ENCODE measurements at regions not wholly inside any gene's neighbourhood (a gene's known extent, or its start where the extent isn't known, plus 50 kb on each side); places are given as distances from the start of the nearest gene placed in this dataset.
"Not testable (repeated sequence)": the region's sequence is repeated elsewhere in the genome, so short reads cannot be mapped to it uniquely, and the experiment has no call there.

DNA sequence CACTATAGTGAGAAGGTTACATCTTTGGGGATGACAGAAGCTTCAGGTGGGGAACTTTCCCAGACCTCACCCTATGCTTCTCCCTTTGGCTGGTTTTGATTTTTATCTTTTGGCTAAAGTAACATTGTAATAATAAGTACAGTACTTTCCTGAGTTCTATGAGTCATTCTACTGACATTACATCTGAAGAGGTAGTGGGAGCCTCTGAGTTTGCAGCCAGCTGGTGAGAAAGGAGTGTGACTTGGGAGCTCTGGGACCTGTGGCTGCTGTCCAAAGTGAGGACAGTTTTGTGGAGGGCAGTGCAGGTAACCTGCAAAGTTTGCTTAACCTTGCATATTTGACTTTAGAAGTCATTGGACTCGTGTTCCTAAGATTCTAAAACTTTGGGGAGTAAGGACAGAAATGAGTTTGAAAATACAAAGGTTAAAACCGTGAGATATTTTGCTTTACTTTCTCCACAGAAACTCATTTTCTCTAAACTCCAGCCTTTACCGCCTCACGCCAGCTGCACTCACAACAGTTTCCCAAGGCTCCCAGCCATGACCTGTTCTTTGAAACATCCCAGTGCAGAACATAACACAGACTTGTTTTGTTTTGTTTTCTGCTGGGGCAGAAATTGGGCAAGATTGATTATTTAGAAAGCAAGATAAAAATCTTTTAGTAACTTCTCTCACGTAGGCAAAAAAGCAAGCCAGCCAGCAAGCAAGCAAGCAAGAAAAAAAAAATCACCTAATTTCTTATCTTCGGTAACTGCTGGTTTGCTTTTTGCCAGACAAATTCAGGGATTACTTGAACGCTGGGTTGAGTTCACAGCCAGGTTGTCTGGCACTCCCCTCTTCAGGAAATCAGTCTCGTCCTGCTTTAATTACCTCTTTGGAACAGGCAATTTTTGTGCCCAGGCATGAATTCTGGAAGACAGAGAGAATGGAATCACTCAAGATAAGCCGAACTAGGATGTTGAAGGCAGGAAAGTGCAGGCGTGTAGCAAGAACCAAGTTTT, 478.3 kb upstream of the ISX start:
- no peak for DNase-seq (ENCODE audit: low read depth in 4 of 4, low spot score in 1 of 4)

DNA sequence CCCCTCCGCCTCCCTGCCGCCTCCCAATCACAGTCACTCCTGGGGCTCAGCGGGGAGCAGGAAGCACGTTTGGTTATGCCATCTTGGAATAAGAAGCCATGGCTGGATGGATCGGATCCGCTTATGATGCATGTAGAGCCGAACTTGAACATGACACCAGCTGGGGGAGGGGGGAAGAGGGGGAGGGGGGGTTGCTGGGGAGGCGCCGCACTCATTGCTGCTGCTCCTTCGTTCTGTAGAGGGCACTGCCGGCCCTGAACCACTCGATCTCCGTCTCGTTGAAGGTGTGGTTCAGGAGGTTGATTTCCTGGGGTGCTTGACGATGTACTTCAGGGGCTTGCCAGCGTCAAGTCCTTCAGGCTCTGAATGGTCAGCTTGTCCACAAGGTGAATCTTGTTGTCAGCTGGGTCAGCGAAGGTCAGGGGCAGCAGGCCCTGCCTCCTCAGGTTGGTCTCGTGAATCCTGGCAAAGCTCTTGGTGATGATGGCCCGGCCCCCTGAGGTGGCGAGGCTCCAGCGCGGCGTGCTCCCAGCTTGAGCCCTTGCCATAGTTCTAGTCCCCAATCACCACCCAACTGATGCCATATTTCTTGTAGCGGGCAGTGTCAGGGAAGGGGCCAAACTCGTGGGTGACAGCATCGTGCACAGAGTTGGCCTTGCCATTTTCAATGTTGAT, 476.9 kb upstream of the ISX start:
- no peak for DNase-seq (ENCODE audit: low read depth in 4 of 4, low spot score in 1 of 4)

DNA sequence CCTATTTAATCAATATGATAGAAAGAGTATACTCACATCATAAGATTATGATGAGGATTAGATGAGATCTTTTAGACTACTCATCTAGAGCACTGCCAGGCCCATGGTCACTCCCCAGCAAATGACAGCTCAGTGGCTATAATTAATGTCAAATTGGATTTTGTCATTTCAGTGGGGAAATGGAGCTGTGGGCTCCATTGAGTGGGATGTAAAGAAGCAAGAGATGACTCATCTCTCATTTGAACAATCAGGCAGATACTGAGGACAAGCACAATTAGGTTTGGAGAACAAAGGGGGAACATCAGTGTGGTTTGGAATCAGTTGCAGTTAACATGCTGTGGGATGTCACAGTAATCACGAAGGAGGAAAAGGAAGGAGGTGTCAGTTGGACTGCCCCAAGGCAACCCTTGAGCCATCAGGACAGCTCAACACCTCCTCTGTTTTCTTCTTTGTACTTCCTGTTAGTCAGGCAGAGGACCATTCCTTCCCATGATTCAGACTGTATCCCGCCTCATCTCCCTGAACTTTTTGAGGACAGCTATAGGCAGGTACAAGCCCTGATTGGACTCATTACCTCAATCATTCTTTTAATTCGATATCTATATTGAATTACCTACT, 473.7 kb upstream of the ISX start:
- DNase-seq (ENCODE audit: low read depth in 4 of 4, low spot score in 1 of 4) = no peak

DNA sequence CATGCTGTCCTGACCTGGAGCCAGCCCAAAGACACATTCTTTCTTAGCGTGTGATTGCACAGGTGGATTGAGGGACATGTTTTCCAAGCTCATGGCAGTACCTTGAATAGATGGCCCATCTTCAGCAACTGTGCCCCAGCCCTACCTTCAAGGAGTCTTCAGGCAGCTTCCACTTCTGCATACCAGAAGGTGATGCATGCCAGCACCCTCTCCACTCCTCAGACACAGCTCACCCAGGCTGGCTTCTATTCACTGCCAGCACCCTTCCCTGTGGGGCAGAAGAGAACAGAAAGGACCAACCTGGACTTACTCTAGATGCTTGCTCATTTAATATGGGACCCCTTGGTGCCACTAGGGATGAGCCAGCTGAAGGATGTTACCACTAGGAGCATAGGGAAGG, 466.4 kb upstream of the ISX start:
- DNase-seq (ENCODE audit: low read depth in 4 of 4, low spot score in 1 of 4) = no peak

DNA sequence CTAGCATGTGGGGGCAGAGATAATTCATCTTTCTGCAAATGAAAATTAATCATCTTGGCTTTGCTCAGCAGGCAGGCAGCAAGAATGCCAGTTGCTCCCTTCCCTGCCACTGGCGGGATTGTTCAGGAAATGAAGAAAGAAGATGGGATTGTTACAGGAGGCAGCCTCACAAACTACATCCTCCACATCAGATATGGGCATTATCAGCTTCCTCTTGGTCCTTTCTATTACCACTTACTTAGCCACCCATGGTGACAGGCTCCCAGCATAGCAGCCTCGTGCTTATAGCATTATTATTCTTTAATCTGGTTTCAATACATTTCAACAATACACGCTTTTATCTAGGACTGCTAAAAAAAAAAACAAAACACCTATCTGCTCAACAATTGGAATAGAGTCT, 461.6 kb upstream of the ISX start:
- DNase-seq (ENCODE audit: low read depth in 4 of 4, low spot score in 1 of 4) = no peak

DNA sequence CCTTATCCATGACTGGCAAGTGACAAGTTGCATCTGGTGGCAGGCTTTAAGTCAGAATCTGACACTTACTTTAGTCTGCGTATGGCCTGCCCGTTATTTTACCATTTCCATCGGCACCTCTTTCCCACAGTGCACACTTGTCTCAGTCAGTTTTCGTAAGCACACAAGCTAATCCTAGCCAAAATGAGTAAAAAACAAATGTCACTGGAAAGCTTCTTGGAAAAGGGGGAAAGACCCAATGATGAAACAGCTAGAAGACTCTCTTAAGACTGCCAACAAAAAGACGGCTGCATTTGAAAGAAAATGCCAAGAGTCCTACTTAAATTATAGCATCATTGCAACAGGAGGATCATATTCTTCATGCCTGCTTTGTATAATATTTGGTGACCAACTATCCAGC, 457.9 kb upstream of the ISX start:
- no peak for DNase-seq (ENCODE audit: low read depth in 4 of 4, low spot score in 1 of 4)

DNA sequence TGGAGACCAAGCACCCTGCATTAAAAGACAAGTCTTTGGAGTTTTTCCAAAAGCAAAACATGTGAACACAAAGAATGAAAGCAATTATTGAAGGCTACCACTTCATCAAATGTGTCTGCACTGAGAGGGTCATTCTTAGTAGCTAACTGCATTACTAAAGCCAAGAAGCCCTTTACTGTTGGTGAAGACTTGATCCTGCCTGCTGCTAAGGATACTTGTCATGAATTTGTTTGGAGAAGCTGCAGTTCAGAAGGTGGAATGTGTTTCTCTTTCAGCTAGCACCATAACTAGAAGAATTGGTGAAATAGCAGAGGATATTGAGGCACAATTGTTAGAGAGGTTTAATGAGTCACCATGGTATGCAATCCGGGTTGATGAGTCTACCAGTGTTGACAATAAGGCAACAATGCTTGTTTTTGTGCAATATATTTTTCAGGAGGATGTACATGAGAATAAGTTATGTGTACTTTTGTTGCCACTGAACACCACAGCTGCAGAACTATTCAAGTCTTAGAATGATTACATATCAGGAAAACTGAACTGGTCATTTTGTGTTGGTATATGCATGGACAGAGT, 457.3 kb upstream of the ISX start:
- no peak for DNase-seq (ENCODE audit: low read depth in 4 of 4, low spot score in 1 of 4)

DNA sequence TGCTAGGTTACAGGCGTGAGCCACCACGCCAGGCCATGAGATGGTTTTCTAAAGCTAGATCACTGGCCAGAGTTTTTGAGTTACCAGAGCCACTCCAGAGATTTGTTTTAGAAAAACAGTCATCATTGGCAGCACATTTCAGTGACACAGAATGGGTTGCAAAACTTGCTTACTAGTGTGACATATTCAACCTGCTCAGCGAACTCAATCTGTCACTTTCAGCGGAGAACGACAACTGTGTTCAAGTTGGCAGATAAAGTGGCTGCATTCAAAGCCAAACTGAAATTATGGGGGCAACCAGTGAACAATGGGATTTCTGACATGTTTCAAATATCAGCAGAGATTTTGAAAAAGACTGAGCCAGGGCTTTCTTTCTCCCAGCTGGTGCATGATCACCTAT, 456.3 kb upstream of the ISX start:
- no peak for DNase-seq (ENCODE audit: low read depth in 4 of 4, low spot score in 1 of 4)

DNA sequence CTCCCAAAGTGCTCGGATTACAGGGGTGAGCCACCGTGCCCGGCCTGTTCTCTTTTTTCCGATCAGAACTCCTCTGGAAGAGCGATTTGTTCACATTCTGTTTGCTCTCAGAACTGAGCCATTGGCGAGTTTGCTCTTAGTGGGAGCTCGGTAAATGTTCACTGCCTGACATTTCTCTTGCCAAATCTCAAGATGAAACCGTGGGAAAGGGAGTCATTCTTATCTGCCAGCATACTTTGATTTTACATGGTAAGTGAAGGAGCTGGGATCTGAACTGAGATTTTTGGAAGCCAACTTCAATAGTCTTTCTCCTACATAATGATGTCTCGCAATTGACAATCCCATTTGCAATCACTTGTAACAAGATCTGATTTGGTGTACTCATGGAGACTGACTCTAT, 445.8 kb upstream of the ISX start:
- no peak for DNase-seq (ENCODE audit: low read depth in 4 of 4, low spot score in 1 of 4)

DNA sequence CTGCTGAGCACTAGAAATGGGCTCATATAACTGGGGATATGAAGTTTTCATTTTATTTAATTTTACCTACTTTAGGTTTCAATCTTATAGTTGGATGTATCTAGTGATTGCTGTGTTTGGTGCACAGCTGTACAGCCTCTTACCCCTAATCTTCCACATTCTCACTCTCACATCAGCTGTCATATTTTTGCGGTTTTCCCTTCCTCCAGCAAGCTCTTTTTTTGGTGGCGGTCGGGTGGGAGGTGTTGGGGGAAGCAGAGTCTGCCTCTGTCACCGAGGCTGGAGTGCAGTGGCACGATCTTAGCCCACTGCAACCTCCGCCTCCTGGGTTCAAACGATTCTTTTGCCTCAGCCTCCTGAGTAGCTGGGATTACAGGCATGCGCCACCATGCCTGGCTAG, 445.1 kb upstream of the ISX start:
- no peak for DNase-seq (ENCODE audit: low read depth in 4 of 4, low spot score in 1 of 4)

DNA sequence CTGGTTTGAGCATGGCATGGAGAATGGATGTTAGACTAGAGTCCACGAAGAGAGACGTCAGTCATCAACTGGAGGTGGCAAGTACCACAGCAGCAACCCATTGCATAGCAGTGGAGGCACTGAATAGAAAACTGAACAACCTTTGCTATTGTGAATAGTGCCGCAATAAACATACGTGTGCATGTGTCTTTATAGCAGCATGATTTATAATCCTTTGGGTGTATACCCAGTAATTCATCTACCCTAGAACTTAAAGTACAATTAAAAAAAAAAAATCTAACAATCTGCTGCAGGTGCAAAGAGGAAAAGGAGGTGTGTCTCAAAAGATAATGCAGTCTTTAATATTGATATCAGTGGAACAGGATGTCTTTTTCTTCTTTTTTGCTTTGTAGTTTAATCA, 443.4 kb upstream of the ISX start:
- DNase-seq (ENCODE audit: low read depth in 4 of 4, low spot score in 1 of 4) = no peak

DNA sequence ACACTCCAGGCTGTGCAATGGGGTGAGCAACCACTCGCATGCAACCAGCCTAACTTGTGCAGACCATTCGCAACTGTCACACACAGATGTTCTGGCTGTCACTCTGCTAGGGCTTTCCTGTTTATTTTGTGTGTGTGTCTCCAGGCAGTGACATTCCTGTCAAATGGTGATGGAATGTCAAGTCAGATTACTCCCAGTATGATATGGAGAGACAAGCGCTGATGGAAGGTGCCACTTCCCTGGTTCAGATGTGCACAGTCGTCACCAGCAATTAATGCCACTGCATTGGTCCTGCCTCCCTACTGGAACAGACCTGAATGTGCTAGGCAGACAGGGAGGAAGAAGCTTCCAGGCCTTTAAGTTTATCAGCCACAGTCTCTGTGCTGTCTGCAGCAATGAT, 442.4 kb upstream of the ISX start:
- DNase-seq (ENCODE audit: low read depth in 4 of 4, low spot score in 1 of 4) = no peak

DNA sequence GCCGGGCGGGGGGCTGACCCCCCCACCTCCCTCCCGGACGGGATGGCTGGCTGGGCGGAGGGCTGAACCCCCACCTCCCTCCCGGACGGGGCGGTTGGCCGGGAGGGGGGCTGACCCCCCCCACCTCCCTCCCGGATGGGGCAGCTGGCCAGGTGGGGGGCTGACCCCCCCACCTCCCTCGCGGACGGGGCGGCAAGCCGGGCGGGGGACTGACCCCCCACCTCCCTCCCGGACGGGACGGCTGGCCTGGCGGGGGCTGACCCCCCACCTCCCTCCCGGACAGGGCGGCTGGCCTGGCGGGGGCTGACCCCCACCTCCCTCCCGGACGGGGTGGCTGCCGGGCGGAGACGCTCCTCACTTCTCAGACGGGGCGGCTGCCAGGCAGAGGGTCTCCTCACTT, 440.1 kb upstream of the ISX start:
- DNase-seq (ENCODE audit: low read depth in 4 of 4, low spot score in 1 of 4) = not testable (repeated sequence)

DNA sequence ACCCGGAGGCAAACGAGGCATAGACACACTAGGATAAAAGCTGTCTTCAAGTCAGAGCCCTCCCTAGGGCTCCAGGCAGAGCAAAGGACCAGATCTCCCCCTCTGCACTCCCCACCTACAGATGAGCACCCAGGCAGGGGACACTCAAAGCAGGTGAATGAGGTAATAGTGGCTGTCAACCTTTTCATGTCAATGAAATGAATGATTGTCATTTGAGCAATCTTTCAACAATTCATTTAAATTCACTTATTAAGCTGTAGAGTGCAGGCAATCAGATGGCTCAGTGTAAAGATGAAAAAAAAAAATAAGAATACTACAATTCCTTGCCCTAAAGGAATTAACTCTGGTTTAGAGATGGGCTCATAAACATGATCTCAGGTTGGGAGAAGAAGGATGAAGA, 427.8 kb upstream of the ISX start:
- no peak for DNase-seq (ENCODE audit: low read depth in 4 of 4, low spot score in 1 of 4)

DNA sequence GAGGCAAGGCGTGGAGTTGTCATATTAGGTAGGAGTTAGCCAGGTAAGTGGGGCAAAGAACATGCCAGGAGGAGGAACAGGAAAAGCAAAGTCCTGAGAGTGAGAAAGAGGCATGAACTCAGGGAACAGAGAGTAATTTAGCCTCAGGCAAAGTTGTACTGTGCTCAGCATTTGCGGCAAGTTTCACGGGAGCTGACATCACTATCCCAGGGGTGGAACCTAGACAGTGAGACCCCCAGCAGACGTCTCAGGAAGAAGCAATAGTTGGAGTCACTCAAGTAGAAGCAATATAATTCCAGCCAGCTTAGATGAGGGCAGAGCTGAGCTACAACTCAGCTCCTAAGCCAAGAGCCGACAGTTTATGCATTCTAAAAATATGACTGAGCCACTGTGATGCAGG, 426.0 kb upstream of the ISX start:
- DNase-seq (ENCODE audit: low read depth in 4 of 4, low spot score in 1 of 4) = no peak

DNA sequence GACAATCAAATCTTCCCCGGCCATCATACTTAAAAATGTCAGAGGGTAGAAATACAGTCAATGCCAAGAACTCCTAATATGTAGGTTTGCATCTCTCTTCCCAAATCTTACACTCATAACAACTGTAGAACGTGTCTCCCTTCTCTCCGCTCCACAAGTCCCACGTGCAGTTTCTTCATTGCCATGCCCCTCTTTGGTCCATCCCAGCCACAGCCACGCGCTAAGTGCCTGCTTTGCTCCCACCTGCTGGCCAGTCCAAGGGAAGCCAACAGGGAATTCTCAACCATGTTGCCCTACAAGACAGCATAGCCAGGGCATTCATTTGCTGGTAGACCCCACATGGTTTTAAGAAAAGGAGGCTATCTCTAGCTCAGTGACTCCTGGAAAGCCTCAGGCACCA, 420.6 kb upstream of the ISX start:
- no peak for DNase-seq (ENCODE audit: low read depth in 4 of 4, low spot score in 1 of 4)

DNA sequence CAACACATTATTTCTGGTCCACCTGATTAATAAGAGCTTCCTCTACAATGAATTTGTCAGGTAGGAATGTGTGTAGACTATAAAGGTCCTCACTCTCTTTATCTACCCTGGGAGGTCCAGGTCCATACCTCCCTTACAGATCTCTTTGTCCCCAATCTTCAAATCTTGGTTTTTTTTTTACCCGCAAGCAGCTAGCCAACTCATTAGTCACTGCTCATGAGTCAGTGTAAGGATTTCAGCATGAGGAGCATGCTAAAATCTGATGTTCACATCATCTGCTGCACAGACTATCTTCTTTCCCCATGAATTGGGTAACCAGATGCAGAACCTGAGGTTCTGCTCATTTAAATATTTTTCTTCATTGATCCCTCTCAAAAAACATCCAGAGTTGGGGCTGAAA, 397.0 kb upstream of the ISX start:
- no peak for DNase-seq (ENCODE audit: low read depth in 4 of 4, low spot score in 1 of 4)

DNA sequence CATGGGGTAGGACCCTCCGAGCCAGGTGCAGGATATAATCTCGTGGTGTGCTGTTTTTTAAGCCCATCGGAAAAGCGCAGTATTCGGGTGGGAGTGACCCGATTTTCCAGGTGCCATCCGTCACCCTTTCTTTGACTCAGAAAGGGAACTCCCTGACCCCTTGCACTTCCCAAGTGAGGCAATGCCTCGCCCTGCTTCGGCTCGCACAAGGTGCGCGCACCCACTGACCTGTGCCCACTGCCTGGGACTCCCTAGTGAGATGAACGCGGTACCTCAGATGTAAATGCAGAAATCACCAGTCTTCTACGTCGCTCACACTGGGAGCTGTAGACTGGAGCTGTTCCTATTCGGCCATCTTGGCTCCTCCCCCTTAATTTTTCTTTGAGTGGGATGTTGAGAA, 382.9 kb upstream of the ISX start:
- not testable (repeated sequence) for DNase-seq (ENCODE audit: low read depth in 4 of 4, low spot score in 1 of 4)

DNA sequence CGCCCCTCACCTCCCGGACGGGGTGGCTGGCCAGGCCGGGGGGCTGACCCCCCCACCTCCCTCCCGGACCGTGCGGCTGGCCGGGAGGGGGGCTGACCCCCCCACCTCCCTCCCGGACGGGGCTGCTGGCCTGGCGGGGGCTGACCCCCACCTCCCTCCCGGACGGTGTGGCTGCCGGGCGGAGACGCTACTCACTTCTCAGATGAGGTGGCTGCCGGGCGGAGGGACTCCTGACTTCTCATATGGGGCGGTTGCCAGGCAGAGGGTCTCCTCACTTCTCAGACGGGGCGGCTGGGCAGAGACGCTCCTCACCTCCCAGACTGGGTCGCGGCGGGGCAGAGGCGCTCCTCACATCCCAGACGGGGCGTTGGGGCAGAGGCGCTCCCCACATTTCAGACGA, 381.7 kb upstream of the ISX start:
- DNase-seq (ENCODE audit: low read depth in 4 of 4, low spot score in 1 of 4) = not testable (repeated sequence)

DNA sequence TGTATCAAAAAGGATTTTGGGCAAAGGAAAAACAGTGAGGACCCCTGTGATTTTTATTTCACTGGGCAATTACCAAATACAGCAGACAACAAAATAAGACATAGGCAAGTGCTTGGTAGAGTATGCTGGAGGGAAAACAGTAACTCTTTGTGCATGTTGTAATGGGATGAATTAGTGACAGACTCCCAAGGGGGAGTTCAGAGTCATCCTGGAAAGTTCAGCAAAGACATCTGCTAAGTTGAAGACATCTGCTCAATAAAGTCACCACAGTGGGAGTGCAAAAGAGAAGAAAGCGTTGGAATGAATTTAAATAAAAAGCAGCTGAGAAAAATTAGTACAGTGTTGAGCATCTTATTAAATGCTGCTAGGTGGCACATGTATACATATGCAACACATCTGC, 378.8 kb upstream of the ISX start:
- DNase-seq (ENCODE audit: low read depth in 4 of 4, low spot score in 1 of 4) = no peak

DNA sequence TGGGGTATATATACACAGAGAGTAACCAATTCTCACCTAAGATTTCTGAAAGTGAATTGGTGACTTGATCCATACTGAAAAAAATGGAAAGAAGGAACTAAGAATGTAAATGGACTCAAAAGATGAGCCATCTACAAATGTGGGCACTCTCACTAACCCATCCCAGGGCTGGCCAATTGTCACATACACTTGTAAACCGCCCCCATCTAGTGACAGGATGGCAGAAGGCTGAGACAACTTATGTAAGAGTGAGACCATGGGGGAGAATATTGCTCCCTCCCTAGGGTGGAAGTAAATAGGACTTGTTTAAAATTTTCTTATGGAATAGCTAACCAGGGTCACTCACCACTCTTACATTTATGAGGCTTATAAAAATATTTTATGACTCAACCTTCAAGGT, 377.1 kb upstream of the ISX start:
- no peak for DNase-seq (ENCODE audit: low read depth in 4 of 4, low spot score in 1 of 4)

DNA sequence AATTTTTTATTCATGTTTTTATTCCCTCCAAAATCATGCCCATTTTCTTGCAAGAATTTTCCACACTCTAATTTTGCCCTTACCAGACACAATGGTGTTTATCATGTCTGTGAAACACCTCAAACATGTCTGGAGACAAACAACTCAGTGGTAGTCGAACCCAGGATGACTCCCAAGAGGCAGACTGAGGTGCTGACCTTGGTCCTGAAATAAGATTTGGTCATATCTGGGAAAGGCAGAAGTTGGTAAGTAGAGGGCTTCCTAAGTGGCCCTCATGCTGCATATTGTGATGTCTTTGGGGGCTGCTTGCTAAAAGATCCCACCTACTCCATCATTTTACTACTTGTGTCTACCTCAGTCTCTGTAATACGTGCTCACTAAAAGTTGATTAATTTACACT, 369.4 kb upstream of the ISX start:
- DNase-seq (ENCODE audit: low read depth in 4 of 4, low spot score in 1 of 4) = no peak

Data from stimulated activated CD4-positive, alpha-beta T cell treated with anti-CD3 and anti-CD28 coated beads, Interleukin-1b, Interleukin-23, amount 100 ng/mL, for 24 hours (primary cell).